Thyroid gland (tissue), 4 donors: ENCODE measurements at regions not wholly inside any gene's neighbourhood (a gene's known extent, or its start where the extent isn't known, plus 50 kb on each side); places are given as distances from the start of the nearest gene placed in this dataset.
A peak's percentile ranks its signal among the peaks of the same experiment; 100 is the strongest.

ENCODE experiments used
- DNase-seq, 2 donors: peaks; one replicate each; pipeline ENCODE4 v3.0.0-alpha.2; 2019
- H3K27ac ChIP-seq, 3 donors: fragments of 200-600 bp; sonication (generic); 1 replicate in 2 of 3; 2 replicates in 1 of 3; pipeline ENCODE4 v1.5.1; 2016 to 2019; ENCODE audit warnings: mild to moderate bottlenecking in 1 of 3, moderate library complexity in 1 of 3
- H3K27me3 ChIP-seq: fragments of 200-600 bp; sonication (generic); one replicate; pipeline ENCODE4 v1.5.1; 2019
- H3K36me3 ChIP-seq, 2 donors: fragments of 200-600 bp; sonication (generic); one replicate each; pipeline ENCODE4 v1.5.1; 2016 to 2019
- H3K4me1 ChIP-seq, 2 donors: fragments of 200-600 bp; sonication (generic); one replicate each; pipeline ENCODE4 v1.5.1; 2017 to 2019
- H3K4me3 ChIP-seq, 3 donors: fragments of 200-600 bp; sonication (generic); replicated peaks in 1 of 3; 1 replicate in 2 of 3; 2 replicates in 1 of 3; pipeline ENCODE4 v1.5.1; 2016; ENCODE audit warnings: mild to moderate bottlenecking in 1 of 3
- H3K9me3 ChIP-seq: fragments of 200-600 bp; sonication (generic); one replicate; pipeline ENCODE4 v1.5.1; 2017
- POLR2A ChIP-seq, 2 donors: fragments of 450-650 bp; IDR thresholded peaks; one replicate each; pipeline ENCODE4 v1.6.1; 2017; ENCODE audit warnings: antibody characterized with exemption in 2 of 2, mild to moderate bottlenecking in 2 of 2, moderate library complexity in 1 of 2
- WGBS, 2 donors: methylation state at CpG; one replicate each; pipeline ENCODE4 v1.1.5; 2017; 5-methylcytosine and 5-hydroxymethylcytosine counted together
- intact Hi-C: fragments of 100-400 bp; cut with DNase I; formaldehyde crosslinking; loops from one replicate; pipeline ENCODE4 v1.15.1; 2023
- TF ChIP-seq, protein P1 (sequence below), 6 experiments: fragments of 200-600 bp in 3 of 6; fragments of 450-650 bp in 3 of 6; sonication (generic) in 3 of 6; IDR thresholded peaks; one replicate each; pipeline ENCODE4 v1.5.1; 2016 to 2019; ENCODE audit warnings: antibody characterized with exemption in 6 of 6, mild to moderate bottlenecking in 2 of 6, inconsistent platforms in 1 of 6, moderate library complexity in 1 of 6

- Histone ChIP-seq H3K9me3 (no peaks in the 10 kb centered on the region), H3K4me3 (no peak overlapping the region), H3K27me3 (no peaks in the 10 kb centered on the region), H3K36me3 (no peaks in the 10 kb centered on the region), H3K4me1 (peaks cover 7 to 9% of the 10 kb centered on the region in 2 donors), H3K27ac (no peak overlapping the region)
- TF ChIP-seq, protein P1, sequence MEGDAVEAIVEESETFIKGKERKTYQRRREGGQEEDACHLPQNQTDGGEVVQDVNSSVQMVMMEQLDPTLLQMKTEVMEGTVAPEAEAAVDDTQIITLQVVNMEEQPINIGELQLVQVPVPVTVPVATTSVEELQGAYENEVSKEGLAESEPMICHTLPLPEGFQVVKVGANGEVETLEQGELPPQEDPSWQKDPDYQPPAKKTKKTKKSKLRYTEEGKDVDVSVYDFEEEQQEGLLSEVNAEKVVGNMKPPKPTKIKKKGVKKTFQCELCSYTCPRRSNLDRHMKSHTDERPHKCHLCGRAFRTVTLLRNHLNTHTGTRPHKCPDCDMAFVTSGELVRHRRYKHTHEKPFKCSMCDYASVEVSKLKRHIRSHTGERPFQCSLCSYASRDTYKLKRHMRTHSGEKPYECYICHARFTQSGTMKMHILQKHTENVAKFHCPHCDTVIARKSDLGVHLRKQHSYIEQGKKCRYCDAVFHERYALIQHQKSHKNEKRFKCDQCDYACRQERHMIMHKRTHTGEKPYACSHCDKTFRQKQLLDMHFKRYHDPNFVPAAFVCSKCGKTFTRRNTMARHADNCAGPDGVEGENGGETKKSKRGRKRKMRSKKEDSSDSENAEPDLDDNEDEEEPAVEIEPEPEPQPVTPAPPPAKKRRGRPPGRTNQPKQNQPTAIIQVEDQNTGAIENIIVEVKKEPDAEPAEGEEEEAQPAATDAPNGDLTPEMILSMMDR (IDR thresholded peaks at IDR 0.05): no peak
- TF ChIP-seq POLR2A (IDR thresholded peaks at IDR 0.05): no peak
- intact Hi-C loops: no loop called here
- WGBS, 2 donors: 97 to 98% methylated on average over 1 of the region's 1 CpG
- DNase-seq: no peak
These were observed 52.2 kb upstream of the PAX3 start for GRCh38 chr2:222351035-222351434.

- no peaks in the 10 kb centered on the region for H3K36me3 ChIP-seq
- H3K4me1 ChIP-seq: peaks cover 7 to 9% of the 10 kb centered on the region in 2 donors
- H3K4me3 ChIP-seq: no peak overlapping the region
- H3K27me3 ChIP-seq: no peaks in the 10 kb centered on the region
- H3K27ac ChIP-seq: no peak overlapping the region
- 84 to 91% methylated on average over 4 of the region's 4 CpGs for WGBS, 2 donors
- intact Hi-C loops: no loop called here
- no peak for TF ChIP-seq POLR2A (IDR thresholded peaks at IDR 0.05)
- TF ChIP-seq, protein P1 (IDR thresholded peaks at IDR 0.05): no peak
- no peaks in the 10 kb centered on the region for H3K9me3 ChIP-seq
- no peak for DNase-seq
These were observed 54.2 kb upstream of the PAX3 start for GRCh38 chr2:222352981-222353380.

DNA sequence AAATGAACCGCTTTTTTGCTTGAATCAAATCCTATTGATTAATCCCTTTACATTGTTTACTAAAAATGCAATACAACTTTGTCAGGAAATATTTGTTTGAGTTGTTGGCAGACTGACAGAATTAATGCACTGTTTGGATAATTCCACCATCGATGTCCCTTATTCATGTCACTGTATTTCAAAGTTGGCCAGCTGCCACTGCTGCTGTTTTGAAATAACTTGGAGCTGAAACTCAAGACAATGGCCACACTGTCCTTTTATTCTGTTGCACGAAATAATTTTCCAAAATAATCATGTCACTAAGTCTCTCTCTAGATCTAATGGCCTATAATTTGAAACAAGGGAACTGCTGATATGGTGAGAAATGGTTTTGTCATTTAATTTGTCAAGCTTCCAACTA lies 55.2 kb upstream of the PAX3 start:
- H3K9me3 ChIP-seq: no peaks in the 10 kb centered on the region
- H3K4me3 ChIP-seq: no peak overlapping the region
- H3K36me3 ChIP-seq: no peaks in the 10 kb centered on the region
- 32 to 35% methylated on average over 3 of the region's 3 CpGs for WGBS, 2 donors
- H3K27ac ChIP-seq: no peak overlapping the region
- no peak for TF ChIP-seq POLR2A (IDR thresholded peaks at IDR 0.05)
- TF ChIP-seq, protein P1 (IDR thresholded peaks at IDR 0.05): no peak
- intact Hi-C loops: no loop called here
- DNase-seq: peak; percentile 46 to 61
- H3K4me1 ChIP-seq: peaks cover 5 to 7% of the 10 kb centered on the region in 2 donors
- H3K27me3 ChIP-seq: no peaks in the 10 kb centered on the region

- H3K27me3 ChIP-seq: no peaks in the 10 kb centered on the region
- H3K4me3 ChIP-seq: no peak overlapping the region
- H3K4me1 ChIP-seq: peaks cover 4 to 7% of the 10 kb centered on the region in 2 donors
- intact Hi-C loops: no loop called here
- no peaks in the 10 kb centered on the region for H3K36me3 ChIP-seq
- H3K9me3 ChIP-seq: no peaks in the 10 kb centered on the region
- DNase-seq: no peak
- H3K27ac ChIP-seq: no peak overlapping the region
- TF ChIP-seq, protein P1 (IDR thresholded peaks at IDR 0.05): no peak
- no peak for TF ChIP-seq POLR2A (IDR thresholded peaks at IDR 0.05)
These were observed 57.1 kb upstream of the PAX3 start for GRCh38 chr2:222355860-222356259.

- H3K36me3 ChIP-seq: no peaks in the 10 kb centered on the region
- peaks cover 12 to 14% of the 10 kb centered on the region in 2 donors for H3K4me1 ChIP-seq
- H3K27ac ChIP-seq: no peak overlapping the region
- H3K27me3 ChIP-seq: no peaks in the 10 kb centered on the region
- intact Hi-C loops: no loop called here
- no peaks in the 10 kb centered on the region for H3K9me3 ChIP-seq
- H3K4me3 ChIP-seq: no peak overlapping the region
- TF ChIP-seq, protein P1 (IDR thresholded peaks at IDR 0.05): no peak
- no peak for TF ChIP-seq POLR2A (IDR thresholded peaks at IDR 0.05)
- DNase-seq: no peak
- WGBS, 2 donors: 64 to 68% methylated on average over 1 of the region's 1 CpG
These were observed 59.1 kb upstream of the PAX3 start for GRCh38 chr2:222357930-222358329.
